Upper lobe of right lung (tissue), 1 donor: ENCODE measurements at regions not wholly inside any gene's neighbourhood (a gene's known extent, or its start where the extent isn't known, plus 50 kb on each side); places are given as distances from the start of the nearest gene placed in this dataset.
A peak's percentile ranks its signal among the peaks of the same experiment; 100 is the strongest.

ENCODE experiments used
- ATAC-seq: fragments of 200-7000 bp; cut with Tn5 transposase; one replicate; pipeline ENCODE4 v1.9.1; 2020; ENCODE audit warnings: mild to moderate bottlenecking, moderate library complexity
- DNase-seq: peaks from one replicate; pipeline ENCODE4 v3.0.0-alpha.2; 2020
- H3K27ac ChIP-seq: fragments of 200-600 bp; one replicate; pipeline ENCODE4 v1.8.0; 2022
- H3K27me3 ChIP-seq: fragments of 200-600 bp; one replicate; pipeline ENCODE4 v1.8.0; 2022; ENCODE audit warnings: mild to moderate bottlenecking
- H3K36me3 ChIP-seq: fragments of 200-600 bp; one replicate; pipeline ENCODE4 v1.8.0; 2022
- H3K4me1 ChIP-seq: fragments of 200-600 bp; one replicate; pipeline ENCODE4 v1.8.0; 2022
- H3K4me3 ChIP-seq: fragments of 200-600 bp; one replicate; pipeline ENCODE4 v1.8.0; 2022; ENCODE audit warnings: mild to moderate bottlenecking
- H3K9me3 ChIP-seq: fragments of 200-600 bp; one replicate; pipeline ENCODE4 v1.8.0; 2022
- intact Hi-C: fragments of 100-400 bp; cut with DNase I; formaldehyde crosslinking; loops from one replicate; pipeline ENCODE4 v1.11.0; 2022
- TF ChIP-seq, protein P1 (sequence below): fragments of 200-600 bp; IDR thresholded peaks from one replicate; pipeline ENCODE4 v1.8.0; 2022; ENCODE audit warnings: antibody characterized with exemption
- donor health status: DM: no; HTN: yes; CAD: no; lungs with severe emphysema.

DNA sequence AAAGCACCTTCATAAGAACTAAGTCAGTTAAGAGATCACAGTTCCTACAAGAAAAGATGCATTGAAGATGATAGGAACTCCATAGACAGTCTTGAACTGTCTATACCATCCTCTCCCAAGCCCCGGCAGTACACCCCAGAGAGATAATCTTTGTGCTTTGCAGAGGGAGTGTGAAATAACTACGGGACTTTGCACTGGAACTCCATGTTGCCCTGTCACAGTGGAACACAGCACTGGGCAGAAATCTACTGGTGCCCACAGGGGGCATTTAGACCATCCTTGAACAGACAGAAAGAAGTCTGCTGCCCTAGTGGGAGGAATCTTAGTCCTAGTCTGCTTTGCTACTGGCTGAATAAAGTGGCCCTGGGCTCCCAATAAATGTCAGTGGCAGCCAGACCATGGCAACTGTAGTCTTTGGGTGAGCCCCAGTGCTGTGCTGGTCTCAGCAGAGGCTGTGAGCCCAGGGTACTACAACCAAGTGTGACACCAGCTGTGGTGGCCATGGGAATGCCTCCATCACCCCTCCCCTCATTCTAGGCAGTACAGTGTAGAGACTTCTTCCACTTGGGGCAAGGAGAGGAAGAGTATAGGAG, 107.7 kb upstream of the TMEM168 start:
- peaks cover 14% of the 10 kb centered on the region for H3K36me3 ChIP-seq
- H3K4me3 ChIP-seq, result no peak overlapping the region
- no peaks in the 10 kb centered on the region for H3K27me3 ChIP-seq
- H3K4me1 ChIP-seq, result no peaks in the 10 kb centered on the region
- ATAC-seq, result peak; percentile 38
- intact Hi-C loops, result no loop called here
- H3K27ac ChIP-seq, result no peak overlapping the region
- TF ChIP-seq, protein P1, sequence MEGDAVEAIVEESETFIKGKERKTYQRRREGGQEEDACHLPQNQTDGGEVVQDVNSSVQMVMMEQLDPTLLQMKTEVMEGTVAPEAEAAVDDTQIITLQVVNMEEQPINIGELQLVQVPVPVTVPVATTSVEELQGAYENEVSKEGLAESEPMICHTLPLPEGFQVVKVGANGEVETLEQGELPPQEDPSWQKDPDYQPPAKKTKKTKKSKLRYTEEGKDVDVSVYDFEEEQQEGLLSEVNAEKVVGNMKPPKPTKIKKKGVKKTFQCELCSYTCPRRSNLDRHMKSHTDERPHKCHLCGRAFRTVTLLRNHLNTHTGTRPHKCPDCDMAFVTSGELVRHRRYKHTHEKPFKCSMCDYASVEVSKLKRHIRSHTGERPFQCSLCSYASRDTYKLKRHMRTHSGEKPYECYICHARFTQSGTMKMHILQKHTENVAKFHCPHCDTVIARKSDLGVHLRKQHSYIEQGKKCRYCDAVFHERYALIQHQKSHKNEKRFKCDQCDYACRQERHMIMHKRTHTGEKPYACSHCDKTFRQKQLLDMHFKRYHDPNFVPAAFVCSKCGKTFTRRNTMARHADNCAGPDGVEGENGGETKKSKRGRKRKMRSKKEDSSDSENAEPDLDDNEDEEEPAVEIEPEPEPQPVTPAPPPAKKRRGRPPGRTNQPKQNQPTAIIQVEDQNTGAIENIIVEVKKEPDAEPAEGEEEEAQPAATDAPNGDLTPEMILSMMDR, result no peak
- DNase-seq, result no peak
- H3K9me3 ChIP-seq, result no peaks in the 10 kb centered on the region

DNA sequence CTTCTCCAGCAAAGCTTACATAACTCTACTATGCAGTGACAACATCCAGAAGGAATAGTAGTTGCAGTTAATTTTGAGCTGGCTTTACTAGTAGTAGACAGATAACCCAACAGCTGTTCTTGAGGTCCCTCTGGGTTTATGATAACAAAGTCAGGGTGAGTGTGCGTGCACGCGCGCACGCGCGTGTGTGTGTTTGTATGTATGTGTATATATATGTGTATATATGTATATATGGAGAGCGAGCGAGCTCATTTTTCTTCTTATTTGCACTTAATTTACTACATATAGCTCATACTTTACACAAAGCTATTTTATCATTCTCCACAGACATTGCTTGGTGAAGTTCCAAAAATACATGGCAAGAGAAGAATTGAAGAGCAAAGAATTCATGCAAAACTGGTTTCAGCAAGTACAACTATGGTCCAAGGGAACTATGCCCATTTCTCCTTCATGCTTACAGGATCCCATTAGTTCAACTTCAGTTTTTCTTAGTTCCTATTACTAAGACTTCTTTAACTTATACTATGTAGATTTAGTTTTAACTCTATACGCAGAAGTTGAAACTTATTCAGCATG, 105.9 kb upstream of the TMEM168 start:
- ATAC-seq, result no peak
- H3K9me3 ChIP-seq, result no peaks in the 10 kb centered on the region
- DNase-seq, result no peak
- no peak overlapping the region for H3K27ac ChIP-seq
- H3K27me3 ChIP-seq, result no peaks in the 10 kb centered on the region
- intact Hi-C loops, result no loop called here
- TF ChIP-seq, protein P1, result no peak
- H3K4me1 ChIP-seq, result no peaks in the 10 kb centered on the region
- H3K36me3 ChIP-seq, result peaks cover 14% of the 10 kb centered on the region
- no peak overlapping the region for H3K4me3 ChIP-seq

DNA sequence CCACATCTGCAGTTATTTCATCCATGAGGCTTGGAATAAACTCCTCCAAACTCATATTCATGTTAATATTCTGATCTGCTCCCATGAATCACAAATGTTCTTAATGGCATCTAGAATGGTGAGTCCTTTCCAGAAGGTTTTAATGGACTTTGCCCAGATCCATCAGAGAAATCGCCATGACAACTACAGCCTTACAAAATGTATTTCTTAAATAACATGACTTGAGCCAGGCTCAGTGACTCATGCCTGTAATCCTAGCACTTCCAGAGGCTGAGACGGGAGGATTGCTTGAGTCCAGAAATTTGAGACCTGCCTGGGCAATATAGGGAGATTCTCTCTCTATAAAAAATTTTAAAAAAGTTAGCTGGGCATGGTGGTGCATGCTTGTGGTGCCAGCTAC, 102.1 kb upstream of the TMEM168 start:
- Histone ChIP-seq H3K27ac (no peak overlapping the region), H3K9me3 (no peaks in the 10 kb centered on the region), H3K27me3 (no peaks in the 10 kb centered on the region), H3K4me3 (no peak overlapping the region), H3K4me1 (no peaks in the 10 kb centered on the region), H3K36me3 (peaks cover 14% of the 10 kb centered on the region)
- TF ChIP-seq, protein P1, result no peak
- DNase-seq (no peak), ATAC-seq (no peak)
- intact Hi-C loops, result no loop called here

DNA sequence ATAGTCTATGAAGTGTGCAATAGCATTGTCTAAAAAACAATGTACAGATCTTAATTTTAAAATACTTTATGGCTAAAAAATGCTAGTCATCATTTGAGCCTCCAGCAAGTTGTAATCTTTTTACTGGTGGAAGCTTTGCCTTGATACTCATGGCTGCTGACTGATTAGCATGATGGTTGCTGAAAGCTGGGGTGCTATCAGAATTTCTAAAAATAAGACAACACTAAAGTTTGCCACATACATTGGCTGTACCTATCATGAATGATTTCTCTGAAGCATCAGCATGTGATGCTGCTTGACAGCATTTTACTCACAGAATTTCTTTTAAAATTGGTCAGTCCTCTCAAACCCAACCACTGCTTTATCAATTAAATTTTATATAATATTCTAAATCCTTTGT, 101.5 kb upstream of the TMEM168 start:
- ATAC-seq, result no peak
- Histone ChIP-seq H3K27ac (no peak overlapping the region), H3K4me1 (no peaks in the 10 kb centered on the region), H3K27me3 (no peaks in the 10 kb centered on the region), H3K36me3 (peaks cover 14% of the 10 kb centered on the region), H3K9me3 (no peaks in the 10 kb centered on the region), H3K4me3 (no peak overlapping the region)
- intact Hi-C loops, result no loop called here
- TF ChIP-seq, protein P1, result no peak
- no peak for DNase-seq

DNA sequence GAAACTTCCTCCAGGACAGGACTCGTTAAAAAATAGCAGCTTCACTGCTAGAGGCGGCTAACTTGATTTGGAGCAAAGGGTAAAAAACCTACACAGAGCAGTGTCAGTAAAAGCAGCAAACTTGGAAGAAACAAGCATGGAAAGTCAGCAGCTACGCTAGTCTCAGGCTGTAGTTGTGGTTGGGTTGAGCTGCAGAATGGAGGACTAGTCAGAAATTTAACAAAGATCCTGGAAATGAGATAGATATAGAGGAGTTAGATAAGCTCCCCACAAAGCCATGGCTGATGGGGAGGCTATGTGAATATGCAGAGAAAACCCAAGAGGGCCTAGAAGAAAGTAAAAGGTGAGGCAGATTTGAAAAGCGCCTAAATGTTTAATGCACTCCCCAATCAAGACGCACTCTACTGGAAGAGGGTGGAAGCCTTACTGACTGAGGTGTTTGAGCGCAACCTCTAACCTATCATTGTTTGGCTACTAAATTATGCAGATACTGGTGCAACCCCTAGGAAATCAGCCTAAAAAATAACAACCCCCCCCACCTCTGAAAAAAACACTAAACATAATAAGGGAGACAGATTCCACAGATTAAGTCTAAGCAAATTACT, 99.7 kb upstream of the TMEM168 start:
- no peak overlapping the region for H3K27ac ChIP-seq
- H3K4me1 ChIP-seq, result no peaks in the 10 kb centered on the region
- intact Hi-C loops, result no loop called here
- TF ChIP-seq, protein P1, result no peak
- H3K4me3 ChIP-seq, result no peak overlapping the region
- no peak for DNase-seq
- no peaks in the 10 kb centered on the region for H3K27me3 ChIP-seq
- ATAC-seq, result no peak
- no peaks in the 10 kb centered on the region for H3K9me3 ChIP-seq
- peaks cover 9% of the 10 kb centered on the region for H3K36me3 ChIP-seq
